Renal cortex interstitium (tissue), 11 donors: ENCODE measurements at regions not wholly inside any gene's neighbourhood (a gene's known extent, or its start where the extent isn't known, plus 50 kb on each side); places are given as distances from the start of the nearest gene placed in this dataset.
"Not testable (repeated sequence)": the region's sequence is repeated elsewhere in the genome, so short reads cannot be mapped to it uniquely, and the experiment has no call there.

Source experiments
- DNase-seq, 11 donors: peaks; one replicate each; pipeline ENCODE4 v3.0.0-alpha.2; 2013; ENCODE audit warnings: low read depth in 9 of 11, low spot score in 4 of 11; ENCODE audit errors: extremely low read depth in 1 of 11

DNA sequence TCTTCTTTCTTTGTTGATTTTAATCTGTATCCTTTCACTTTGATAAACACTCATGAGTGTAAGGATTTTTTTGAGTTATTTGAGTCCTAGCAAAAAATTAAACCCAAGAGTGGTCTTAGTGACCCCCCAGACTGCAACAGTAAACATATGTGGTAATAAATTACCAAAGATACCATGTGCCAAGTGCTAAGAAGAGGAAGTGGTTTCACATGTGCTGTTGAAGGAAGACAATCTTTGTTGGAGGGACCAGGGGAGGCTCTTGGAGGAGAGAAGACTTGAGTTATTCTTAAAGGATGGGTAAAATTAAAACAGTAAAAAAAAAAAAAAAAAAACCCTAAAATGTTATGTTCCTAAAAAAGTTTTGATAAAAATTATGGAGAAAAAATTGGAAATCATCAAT, 150.2 kb downstream of the SEC23IP start:
- DNase-seq = no peak

DNA sequence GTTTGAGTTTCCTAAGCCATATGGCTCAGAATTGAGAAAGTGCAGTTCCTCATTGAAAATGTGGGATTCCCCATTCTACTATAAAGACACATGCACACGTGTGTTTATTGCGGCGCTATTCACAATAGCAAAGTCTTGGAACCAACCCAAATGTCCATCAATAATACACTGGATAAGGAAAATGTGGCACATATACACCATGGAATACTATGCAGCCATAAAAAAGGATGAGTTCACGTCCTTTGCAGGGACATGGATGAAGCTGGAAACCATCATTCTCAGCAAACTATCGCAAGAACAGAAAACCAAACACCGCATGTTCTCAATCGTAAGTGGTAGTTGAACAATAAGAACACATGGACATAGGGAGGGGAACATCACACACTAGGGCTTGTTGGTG, 154.8 kb downstream of the SEC23IP start:
- DNase-seq = not testable (repeated sequence)

DNA sequence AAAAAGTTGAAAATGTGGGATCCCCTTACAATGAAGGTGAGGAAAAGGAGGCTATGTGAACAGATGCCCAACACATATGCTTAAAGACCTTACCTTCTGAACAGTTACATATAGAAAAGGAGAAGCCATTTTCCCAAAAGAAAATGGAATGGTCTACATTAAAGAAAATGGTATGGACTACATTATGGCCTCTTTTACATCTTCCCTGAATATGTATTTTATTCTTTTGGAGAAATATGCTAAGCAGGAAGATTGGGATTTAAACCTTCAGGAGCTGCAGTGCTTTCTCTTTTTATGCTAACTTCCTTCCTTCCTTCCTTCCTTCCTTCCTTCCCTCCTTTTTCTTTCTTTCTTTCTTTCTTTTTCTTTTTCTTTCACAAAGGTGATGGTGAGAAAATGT, 155.4 kb downstream of the SEC23IP start:
- DNase-seq = no peak

DNA sequence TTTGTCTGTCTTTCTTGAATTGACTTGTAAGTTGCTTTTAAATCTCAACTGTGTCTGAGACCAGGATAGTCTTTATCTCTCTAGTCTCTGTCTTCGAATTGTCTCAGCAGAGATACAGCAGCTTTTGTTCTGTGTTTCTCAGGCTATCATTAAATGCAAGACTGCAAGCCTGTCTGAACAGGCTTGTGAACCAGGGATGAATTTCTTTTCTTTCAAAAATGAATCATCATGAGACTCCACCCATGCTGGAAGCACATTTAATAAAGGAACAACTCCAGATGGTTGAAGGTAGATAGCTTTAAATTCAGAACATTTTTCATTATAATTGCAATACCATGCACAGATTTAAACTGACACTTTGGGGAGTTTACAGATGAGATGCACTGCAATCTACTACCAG, 155.9 kb downstream of the SEC23IP start:
- no peak for DNase-seq

DNA sequence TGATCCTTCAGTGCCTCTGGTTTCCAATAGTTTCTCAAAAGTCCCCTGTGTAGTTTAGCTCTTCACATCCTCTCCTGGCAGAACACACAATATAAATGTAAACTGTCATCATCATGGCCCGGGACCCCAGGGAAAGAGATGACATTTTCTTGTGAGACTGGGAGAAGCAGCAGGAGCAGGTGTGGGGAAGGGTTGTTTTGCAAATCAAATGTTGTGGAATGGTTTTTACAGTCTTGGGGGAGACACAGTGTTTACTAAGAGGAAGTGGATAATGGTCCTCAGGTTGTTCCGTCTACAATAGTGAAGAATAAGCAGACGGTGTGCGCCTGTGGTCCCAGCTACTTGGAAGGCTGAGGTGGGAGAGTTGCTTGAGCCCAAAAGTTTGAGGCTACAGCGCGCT, 159.1 kb downstream of the SEC23IP start:
- no peak for DNase-seq

DNA sequence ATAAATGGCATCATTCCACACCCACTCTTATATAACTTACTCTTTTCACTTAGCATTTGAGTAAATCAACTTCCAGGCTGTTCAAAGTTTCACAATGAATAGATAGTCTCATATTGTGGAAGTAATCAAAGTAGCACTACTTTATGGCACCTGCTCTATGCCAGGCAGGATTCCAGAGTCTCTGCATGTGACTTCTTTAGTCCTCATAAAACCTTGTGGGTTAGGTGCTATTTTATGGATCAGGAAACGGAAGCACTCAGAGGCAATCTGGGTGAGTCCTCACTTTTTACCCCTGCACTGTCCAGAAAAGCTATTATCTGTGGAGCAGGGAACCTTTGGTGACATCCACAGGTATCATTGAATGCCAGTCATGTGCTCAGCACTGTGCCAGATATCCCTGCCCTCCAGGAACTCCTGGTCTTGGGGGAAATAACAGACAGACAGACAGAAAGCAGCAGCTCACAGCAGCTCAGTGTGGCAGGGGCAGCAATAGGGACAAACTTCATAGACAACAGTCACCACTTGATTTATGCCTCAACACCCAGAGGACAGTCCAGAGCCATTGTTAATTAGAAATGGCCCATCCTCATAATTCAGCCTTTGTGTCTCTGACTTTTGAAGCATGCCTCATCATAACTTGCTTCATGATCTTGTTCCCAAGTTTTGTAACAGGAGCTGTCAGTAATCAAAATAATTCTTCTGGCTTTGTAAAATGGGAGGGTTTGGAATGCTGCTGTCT, 160.6 kb downstream of the SEC23IP start:
- no peak for DNase-seq

DNA sequence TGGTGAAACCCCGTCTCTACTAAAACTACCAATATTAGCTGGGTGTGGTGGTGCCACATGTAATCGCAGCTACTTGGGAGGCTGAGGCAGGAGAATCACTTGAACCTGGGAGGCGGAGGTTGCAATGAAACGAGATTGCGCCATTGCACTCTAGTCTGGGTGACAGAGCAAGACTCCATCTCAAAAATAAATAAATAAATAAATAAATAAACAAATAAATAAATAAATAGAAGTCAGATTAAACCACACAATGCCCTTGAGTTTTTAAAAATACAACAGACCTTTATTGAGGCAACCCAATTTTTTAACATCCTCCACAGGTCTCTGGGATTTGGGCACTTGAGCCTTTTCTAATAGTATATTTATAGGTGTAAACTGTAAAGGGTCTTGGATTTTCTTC, 167.3 kb downstream of the SEC23IP start:
- DNase-seq = not testable (repeated sequence)

DNA sequence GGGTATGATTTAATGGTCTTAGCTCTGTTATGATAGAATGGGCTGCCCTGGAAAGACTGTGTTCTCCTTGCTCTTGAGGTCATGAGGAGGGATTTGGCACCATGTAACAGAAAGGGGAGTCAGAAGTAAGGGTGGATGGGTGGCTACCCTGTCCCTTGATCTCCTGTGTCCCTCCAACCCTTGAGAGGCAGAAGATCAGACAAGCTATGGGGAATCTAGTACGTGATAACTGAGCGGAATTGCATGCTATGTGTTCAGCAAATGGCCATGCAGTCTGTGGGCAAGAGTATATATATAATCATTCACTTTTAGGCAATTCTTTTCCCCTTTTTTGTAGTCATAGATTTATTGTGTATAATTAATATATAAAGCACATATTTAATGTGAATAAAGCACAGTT, 174.9 kb downstream of the SEC23IP start:
- no peak for DNase-seq

DNA sequence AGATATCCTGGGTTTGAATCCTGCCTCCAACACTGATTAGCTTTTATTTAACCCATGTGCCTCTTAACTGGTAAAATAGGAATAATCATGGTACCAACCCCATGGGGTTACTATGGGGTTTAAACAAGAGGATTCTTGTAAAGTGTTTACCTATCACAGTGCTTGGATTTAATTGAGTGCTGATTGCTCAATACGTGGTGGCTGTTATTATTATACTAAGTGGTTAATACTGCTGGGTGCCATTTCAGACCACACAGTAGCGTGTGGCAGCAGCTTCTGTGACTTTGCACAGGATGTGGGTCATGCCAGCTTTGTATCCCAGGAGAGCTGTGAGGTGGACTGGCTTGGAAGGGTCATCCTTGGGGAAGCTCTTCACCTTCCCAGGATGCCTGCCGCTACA, 177.2 kb downstream of the SEC23IP start:
- DNase-seq = no peak

DNA sequence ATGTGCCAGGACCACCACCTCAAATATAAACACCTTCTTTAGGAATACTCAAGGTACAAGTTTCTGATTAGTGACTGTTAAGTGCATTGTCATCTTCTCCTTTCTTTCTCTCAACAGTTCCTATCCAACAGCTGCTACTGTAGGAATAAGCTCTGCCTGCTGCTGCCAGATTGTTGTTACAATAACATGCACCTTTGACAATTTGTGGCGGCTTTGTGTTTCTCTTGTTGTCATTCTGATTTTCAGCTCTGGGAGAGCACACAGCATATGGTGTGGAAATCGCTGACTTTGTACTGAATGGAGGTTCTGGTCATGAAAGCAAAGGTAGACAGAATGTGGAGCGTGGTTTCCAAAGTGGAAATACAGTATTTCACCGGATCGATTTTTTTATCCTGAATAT, 182.8 kb downstream of the SEC23IP start:
- no peak for DNase-seq

DNA sequence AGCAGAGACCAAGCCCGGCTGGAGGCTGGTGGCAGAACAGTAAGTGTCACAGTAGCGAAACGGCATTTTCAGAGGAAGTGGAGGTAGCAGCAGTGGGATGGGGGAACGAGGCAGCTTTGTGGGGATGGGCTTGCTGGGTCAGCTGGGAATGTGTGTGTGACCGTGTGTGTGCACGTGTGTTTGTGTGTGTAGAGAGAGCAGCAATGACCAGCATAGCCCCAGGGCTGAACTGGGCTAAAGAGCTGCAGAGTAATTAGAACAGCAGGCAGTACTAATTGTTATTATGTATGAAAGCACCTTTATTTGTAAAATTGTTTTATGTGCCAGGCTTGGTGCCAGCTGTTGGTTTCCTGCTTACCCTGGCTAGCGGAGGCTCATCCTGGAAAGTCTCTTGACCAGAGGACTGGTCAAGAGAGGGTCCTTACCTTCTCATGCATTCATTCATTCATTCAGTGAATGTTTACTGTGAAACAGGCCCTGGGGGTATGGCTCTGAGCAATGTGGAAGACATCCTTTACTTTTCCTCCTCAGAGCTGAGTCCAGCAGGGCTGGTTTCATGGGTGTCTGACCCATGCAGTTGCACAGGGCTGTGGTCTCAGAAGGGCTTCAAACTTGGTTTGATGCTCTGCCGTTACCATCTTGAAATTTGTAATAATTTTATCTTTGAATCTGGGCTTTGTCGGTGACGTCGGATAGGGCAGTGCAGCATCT, 184.6 kb downstream of the SEC23IP start:
- DNase-seq = no peak

DNA sequence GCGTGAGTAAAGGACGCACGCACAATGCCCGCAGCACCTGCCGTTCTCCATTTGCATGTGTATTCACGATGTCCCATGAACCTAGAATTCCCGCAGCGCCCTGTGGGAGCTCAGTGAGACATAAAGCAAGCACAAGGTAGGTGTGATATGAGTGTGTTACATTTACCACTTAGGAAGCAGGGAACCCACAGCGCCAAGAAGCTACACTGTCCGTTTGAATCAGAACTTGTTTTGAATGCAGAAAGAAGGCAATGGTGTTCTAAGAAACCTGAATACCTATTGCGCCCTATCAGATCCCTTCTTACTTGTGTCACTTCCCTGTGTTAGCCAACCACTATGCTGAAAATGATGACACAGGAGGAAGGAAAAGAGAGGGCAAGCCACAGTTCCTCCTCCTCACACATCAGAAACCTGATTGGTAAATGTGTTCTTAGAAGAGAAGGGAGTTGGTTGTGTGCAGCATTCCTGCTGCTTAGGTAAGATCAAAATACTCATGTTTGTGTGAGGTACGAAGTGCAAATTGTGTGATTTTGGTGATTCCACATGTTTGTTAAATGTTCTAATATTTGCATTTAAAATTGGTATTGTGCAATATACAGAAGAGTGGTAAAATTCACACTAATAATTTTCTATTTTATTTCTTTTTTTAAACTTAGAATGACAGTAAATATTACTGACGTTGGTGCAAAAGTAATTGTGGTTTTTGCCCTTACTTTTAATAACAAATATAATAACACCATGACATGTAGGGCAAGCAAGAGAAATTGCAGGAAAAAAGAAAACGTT, 185.4 kb downstream of the SEC23IP start:
- no peak for DNase-seq

DNA sequence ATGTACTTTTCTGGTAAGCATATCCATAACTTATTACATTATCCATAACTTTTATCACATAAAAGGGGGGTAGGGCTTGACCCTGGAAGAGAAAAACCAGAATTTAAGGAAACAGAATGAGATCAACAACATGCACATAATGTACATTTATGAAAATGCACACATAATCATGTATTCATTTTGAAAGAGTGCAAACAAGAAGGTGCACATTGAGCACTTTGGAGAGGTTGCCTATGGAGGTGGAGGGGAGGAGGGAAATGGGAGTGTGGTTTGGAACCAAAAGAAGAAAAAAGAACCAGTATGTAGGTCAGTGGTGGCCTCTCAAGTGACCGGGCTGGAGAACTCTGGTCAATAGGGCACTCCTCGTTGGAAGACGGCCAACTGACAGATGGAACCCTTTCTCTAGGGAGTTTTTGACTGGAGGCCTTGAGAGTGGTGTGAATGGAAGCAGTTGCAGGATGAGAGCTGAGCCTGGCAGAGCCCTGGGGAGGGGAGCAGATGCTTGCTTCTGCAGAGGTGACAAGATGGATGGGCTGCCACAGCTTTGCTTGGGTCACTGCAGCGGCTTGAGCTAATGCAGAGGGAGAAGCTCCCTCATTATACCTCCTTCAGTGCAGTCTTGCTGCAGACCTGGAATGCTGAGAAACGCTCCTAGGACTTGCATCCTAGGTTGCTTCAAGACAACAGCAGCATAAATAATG, 192.7 kb downstream of the SEC23IP start:
- DNase-seq = peak in 3 of 11 donors; percentile 8 to 17 (median 13)

DNA sequence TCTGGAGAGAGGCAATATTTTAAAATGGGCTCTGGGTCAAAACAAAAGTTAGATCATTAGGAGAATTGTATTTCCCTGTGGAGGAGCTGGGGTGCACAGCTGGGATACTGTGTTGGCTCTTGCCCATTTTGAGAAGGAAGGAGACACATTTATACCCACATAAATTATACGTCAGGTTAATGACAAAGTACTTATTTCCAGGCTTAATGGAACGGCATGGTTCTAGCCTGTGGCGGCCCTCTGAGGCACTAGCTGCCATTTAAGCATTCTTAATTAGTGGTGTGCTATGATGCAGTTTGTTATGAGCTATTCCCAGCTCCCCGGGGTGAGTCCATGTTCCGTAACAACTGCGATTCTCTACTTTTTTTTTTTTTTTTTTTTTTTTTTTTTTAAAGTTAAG, 193.5 kb downstream of the SEC23IP start:
- DNase-seq = no peak

DNA sequence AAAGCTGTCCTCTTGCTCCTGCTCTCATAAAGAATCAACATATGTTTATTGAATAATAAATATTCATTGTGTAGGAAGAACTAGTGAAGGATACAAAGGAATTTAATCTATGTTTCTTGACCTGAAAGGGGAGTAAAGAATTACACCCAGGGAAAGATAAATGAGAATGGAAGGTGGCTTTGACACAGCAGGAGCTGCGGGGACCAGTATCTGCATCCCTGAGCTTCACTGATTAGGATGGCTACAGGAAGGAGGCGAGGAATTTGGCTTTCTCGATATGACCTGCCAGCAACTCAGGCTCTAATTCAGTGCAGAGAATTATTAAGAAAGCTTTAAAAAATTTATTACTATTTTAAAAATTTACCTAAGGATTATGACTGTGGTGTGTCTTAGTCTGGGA, 194.6 kb downstream of the SEC23IP start:
- no peak for DNase-seq

DNA sequence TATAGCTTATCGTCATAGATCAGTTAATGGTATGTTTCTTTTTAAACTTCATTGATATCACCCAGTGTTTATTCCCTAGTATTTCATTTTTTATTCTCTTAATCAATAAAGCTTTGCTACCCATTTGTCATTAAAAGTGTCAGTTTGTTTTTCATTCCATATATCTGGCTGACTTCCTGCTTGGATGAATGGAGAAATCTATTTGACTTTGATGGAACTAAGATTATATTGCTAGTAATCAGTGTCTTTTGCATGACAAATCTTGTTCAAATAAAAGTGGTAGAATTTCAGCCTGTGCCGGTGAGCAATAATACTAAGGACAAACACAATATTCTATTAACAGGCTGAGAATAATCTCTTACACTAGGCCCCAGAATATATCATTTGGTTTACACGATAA, 203.3 kb downstream of the SEC23IP start:
- DNase-seq = no peak

DNA sequence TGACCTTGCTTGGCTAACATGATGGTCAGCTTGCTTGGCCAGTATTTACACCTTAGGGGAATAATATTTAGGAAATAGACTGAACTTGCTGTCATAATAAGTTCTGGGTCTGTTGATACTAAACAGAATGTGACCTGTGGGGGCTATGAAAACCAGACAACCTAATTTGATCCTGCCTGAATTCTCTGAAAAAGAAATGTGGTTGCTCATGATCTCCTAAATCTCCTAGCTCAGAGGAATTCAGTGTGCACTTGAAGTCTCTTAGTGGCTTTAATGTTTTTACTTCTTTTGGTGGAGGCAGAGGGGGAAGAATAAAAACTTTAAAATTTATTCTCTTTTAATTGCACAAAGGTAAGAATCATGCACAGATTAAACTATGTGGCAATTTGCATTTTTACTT, 205.2 kb downstream of the SEC23IP start:
- DNase-seq = no peak

DNA sequence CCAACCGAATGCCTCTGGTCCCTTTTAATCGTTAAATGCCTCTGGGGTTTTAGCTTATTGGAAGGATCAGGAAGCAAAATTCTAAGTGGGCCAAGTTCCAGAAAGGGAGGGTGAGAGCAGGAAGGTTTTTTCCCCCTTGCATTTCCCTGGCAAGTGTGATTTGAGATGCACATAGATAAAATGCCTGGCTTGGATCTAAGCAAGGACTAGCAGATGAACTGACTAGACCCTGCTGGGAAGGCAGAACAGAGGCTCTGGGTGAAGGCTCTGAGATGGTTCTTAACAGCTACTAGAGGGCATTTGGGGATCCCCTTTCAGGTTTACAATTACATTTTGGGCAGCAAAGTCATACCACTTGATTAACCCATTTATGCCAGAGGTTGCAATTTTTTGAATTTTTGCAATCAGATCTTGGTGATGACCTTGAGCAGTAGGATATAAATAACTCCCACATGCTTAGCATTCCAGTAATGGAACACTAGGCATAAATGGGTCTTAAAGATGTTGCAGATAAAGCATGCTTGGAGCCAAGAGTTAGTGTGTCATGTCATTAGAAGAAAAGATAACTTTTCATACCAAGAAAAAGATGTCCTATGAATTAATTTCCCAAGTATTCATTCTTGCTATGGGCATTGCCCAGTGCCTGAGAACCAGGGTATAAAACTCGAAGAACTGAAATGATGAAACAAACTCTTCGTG, 205.9 kb downstream of the SEC23IP start:
- no peak for DNase-seq
